ENCODE measurements at regions not wholly inside any gene's neighbourhood (a gene's known extent, or its start where the extent isn't known, plus 50 kb on each side); places are given as distances from the start of the nearest gene placed in this dataset.

DNA sequence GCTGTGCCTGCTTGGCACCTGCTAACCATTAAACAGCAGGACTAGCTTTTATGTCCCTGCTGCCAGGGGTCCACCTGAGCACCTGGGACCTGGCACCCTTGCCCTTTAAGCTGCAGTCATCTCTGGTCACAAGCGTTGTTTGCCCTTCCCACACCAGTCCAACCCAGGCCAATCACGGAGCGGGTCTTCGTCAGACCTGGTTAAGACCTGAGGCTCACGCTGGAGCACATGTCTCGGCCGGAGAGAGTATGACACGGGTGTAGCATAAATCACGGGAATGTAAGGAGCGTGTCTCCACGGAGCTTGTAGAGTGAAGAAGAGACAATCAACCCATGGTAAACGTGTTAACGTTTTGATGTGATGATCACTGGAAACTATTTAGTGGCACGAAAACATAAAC is 847.3 kb downstream of the BRD1 start:
- H3K27me3 ChIP-seq, result no peaks in the 10 kb centered on the region
- TF ChIP-seq CTCF (IDR thresholded peaks at IDR 0.05; ENCODE audit: low read depth, low read length), result no peak

GRCh38 chr22:48979482-48979881 is 848.2 kb downstream of the BRD1 start:
- no peaks in the 10 kb centered on the region for H3K4me1 ChIP-seq (ENCODE audit: low read depth)
- no peaks in the 10 kb centered on the region for H3K9me3 ChIP-seq (ENCODE audit: low read depth)
- H3K4me3 ChIP-seq, result no peak overlapping the region
- no peaks in the 10 kb centered on the region for H3K36me3 ChIP-seq
- H3K27me3 ChIP-seq, result no peaks in the 10 kb centered on the region
- H3K27ac ChIP-seq, result no peak overlapping the region
- no peak for TF ChIP-seq CTCF (IDR thresholded peaks at IDR 0.05; ENCODE audit: low read depth, low read length)
- DNase-seq (ENCODE audit: low read depth in 1 of 2, low spot score in 1 of 2), result no peak

More for the DNA sequence above, 847.3 kb downstream of the BRD1 start:
- no peak overlapping the region for H3K27ac ChIP-seq
- no peak overlapping the region for H3K4me3 ChIP-seq
- no peaks in the 10 kb centered on the region for H3K4me1 ChIP-seq (ENCODE audit: low read depth)
- no peak for DNase-seq (ENCODE audit: low read depth in 1 of 2, low spot score in 1 of 2)
- no peaks in the 10 kb centered on the region for H3K36me3 ChIP-seq
- no peaks in the 10 kb centered on the region for H3K9me3 ChIP-seq (ENCODE audit: low read depth)

DNA sequence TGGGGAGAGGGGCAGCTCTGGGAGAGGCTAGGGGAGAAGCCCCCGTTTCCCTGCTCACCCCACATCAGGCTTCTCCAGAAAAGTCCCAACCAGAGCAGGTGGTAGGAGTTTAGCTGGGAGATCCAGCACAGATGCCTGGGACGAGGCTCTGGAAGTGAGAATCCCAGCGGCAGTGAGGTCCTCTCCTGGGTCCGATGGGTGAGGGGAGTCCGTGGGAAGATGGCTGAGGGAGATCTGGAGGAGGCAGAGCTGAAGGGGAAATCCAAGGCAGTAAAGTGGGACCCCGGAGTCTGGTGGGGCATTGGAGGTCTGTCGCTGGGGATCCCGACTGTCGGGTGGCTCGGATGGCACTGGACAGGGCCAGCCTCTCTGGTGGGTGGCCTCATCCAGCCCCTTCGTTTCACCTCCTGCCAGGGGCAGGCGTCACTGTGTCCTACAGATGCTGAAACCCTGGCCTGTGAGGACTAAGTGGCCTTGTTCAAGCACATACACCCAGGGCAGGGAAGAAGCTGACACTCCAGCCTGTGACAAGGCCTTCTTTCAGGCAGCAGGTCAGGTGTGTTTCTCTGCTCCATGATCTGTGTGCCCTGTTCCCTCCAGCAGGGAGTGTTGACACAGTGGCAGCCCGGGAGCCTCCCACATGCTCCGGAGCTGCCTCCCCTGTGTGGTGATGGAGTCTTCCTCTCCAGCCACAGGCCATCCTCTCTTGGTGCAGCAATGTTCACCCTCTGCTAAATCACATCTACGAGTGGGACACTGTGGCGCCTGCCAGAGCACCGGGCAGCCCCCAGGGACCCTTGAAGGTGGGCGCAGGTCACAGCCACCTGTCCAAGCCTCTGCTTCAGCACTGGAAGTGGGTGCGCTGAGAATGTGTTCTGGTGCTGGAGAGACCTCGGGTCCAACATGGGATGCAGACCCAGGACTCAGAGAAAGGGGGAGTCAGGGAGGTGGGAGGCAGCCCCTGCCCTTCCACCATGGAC is 850.8 kb downstream of the BRD1 start:
- DNase-seq (ENCODE audit: low read depth in 1 of 2, low spot score in 1 of 2), result no peak
- H3K4me3 ChIP-seq, result no peak overlapping the region
- H3K4me1 ChIP-seq (ENCODE audit: low read depth), result no peaks in the 10 kb centered on the region
- no peak overlapping the region for H3K27ac ChIP-seq
- no peak for TF ChIP-seq CTCF (IDR thresholded peaks at IDR 0.05; ENCODE audit: low read depth, low read length)
- H3K27me3 ChIP-seq, result no peaks in the 10 kb centered on the region
- no peaks in the 10 kb centered on the region for H3K9me3 ChIP-seq (ENCODE audit: low read depth)
- no peaks in the 10 kb centered on the region for H3K36me3 ChIP-seq

DNA sequence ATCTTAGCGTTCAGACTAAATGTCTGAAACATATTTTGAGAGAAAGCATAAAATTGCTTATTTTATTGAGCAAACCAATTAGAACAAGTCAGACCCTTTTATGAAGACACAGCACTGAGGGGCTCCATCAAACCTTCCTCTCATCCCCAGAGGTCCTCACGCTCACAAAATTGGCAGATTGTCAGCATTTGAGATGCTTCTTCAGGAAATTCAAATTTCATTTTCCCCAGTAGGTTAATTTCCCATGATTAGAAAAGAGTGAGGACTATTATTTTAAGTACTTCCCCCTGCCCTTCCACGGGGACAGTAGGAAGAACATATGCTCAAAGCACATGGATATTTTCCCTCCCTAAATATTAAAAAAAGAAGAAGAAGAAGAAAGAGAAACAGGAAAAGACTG is 851.8 kb downstream of the BRD1 start:
- no peaks in the 10 kb centered on the region for H3K9me3 ChIP-seq (ENCODE audit: low read depth)
- no peak for DNase-seq (ENCODE audit: low read depth in 1 of 2, low spot score in 1 of 2)
- no peak overlapping the region for H3K27ac ChIP-seq
- no peak for TF ChIP-seq CTCF (IDR thresholded peaks at IDR 0.05; ENCODE audit: low read depth, low read length)
- H3K4me1 ChIP-seq (ENCODE audit: low read depth), result no peaks in the 10 kb centered on the region
- H3K27me3 ChIP-seq, result no peaks in the 10 kb centered on the region
- H3K36me3 ChIP-seq, result no peaks in the 10 kb centered on the region
- H3K4me3 ChIP-seq, result no peak overlapping the region

- no peaks in the 10 kb centered on the region for H3K4me1 ChIP-seq (ENCODE audit: low read depth)
- no peak overlapping the region for H3K27ac ChIP-seq
- no peaks in the 10 kb centered on the region for H3K27me3 ChIP-seq
- no peaks in the 10 kb centered on the region for H3K9me3 ChIP-seq (ENCODE audit: low read depth)
- TF ChIP-seq CTCF (IDR thresholded peaks at IDR 0.05; ENCODE audit: low read depth, low read length), result no peak
- DNase-seq (ENCODE audit: low read depth in 1 of 2, low spot score in 1 of 2), result no peak
- H3K36me3 ChIP-seq, result no peaks in the 10 kb centered on the region
- no peak overlapping the region for H3K4me3 ChIP-seq
These were observed 852.3 kb downstream of the BRD1 start for GRCh38 chr22:48975316-48975741.
